Adipocyte (in vitro differentiated cells): ENCODE measurements at regions not wholly inside any gene's neighbourhood (a gene's known extent, or its start where the extent isn't known, plus 50 kb on each side); places are given as distances from the start of the nearest gene placed in this dataset.

Experiments
- DNase-seq: peaks from one replicate; pipeline ENCODE4 v3.0.0-alpha.2; 2015; ENCODE audit warnings: low read depth
- H3K27me3 ChIP-seq: replicated peaks from 2 replicates; pipeline ENCODE4 v1.7.0; 2013; ENCODE audit warnings: mild to moderate bottlenecking, low read length, moderate library complexity; ENCODE audit not compliant: control insufficient read depth, insufficient read depth
- H3K36me3 ChIP-seq: 2 replicates; pipeline ENCODE4 v1.7.0; 2013; ENCODE audit warnings: low read length, mild to moderate bottlenecking, moderate library complexity; ENCODE audit not compliant: control insufficient read depth, insufficient read depth, severe bottlenecking
- H3K4me1 ChIP-seq: 2 replicates; pipeline ENCODE4 v1.7.0; 2013; ENCODE audit warnings: mild to moderate bottlenecking, low read length, moderate library complexity; ENCODE audit not compliant: control insufficient read depth, insufficient read depth
- H3K4me3 ChIP-seq: 2 replicates; pipeline ENCODE4 v1.7.0; 2013; ENCODE audit warnings: mild to moderate bottlenecking, low read length, moderate library complexity
- H3K9ac ChIP-seq: 2 replicates; pipeline ENCODE4 v1.7.0; 2013; ENCODE audit warnings: mild to moderate bottlenecking, low read length, moderate library complexity
- H3K9me3 ChIP-seq: 2 replicates; pipeline ENCODE4 v1.7.0; 2013; ENCODE audit warnings: mild to moderate bottlenecking, low read length, moderate library complexity; ENCODE audit not compliant: control insufficient read depth

DNA sequence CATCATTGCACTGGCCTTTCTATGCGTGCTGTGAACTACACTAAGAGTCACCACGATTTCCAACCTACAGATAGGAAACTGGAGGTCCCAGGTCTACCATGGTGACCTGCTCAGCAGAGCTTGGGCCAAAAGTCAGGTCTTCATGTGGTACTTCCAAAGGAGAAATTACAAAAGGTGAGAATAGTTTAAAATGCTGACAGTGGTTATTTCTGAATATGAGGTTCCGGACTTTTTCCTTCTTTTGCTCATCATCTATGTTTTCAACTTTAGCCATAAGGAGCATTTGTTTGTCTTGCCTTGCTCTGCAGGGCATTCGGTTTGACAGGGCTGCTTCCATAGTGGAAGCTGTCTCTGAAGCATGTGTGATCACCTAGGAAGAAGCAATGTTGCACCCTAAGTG lies 282.1 kb upstream of the IRX1 start:
- Histone ChIP-seq H3K27me3 (peaks cover 8% of the 10 kb centered on the region), H3K36me3 (no peaks in the 10 kb centered on the region), H3K9ac (no peak overlapping the region), H3K9me3 (peaks cover 11% of the 10 kb centered on the region), H3K4me1 (peaks cover 3% of the 10 kb centered on the region), H3K4me3 (no peak overlapping the region)
- no peak for DNase-seq

DNA sequence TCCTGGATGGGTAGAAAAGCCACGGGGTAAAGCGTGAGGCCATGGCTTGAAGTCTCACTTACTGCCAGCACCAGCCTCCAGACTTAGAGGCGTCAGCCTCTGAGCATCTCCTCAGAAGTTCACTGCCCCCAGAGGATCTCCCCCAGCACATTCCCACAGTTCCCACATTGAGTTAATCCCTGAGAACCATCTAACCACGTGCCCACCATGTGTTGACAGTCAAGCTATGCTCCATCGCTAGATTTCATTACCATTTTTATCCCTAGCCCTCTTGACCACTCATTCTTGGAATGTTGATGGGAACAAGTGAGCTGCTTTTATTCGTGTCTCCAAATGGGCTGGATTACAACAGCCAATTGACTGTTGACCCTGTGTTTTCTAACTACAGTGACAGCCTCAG lies 283.3 kb upstream of the IRX1 start:
- no peaks in the 10 kb centered on the region for H3K36me3 ChIP-seq
- peaks cover under 1% of the 10 kb centered on the region for H3K4me1 ChIP-seq
- peaks cover 8% of the 10 kb centered on the region for H3K27me3 ChIP-seq
- H3K9me3 ChIP-seq, result peaks cover 11% of the 10 kb centered on the region
- no peak overlapping the region for H3K4me3 ChIP-seq
- DNase-seq, result no peak
- H3K9ac ChIP-seq, result no peak overlapping the region

DNA sequence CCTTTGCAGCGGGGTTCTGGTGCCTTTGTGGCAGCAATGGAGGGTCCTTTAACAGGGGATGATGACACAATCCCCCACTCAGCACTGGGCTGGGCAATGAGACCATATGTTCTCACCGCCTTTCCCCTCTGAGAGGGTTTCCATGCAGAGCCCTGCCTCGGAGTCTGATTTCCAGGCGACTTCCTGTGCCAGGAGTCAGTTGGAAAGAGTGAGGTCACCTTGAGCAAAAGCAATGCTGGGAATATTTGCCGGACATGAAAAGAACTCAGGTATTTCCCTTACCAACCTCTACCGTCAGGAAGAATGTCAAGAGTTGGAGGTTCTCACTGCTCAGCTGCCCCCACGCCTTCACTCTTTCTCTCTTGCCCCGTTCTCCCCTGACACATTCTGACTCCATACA lies 284.2 kb upstream of the IRX1 start:
- Histone ChIP-seq H3K36me3 (no peaks in the 10 kb centered on the region), H3K9ac (no peak overlapping the region)

DNA sequence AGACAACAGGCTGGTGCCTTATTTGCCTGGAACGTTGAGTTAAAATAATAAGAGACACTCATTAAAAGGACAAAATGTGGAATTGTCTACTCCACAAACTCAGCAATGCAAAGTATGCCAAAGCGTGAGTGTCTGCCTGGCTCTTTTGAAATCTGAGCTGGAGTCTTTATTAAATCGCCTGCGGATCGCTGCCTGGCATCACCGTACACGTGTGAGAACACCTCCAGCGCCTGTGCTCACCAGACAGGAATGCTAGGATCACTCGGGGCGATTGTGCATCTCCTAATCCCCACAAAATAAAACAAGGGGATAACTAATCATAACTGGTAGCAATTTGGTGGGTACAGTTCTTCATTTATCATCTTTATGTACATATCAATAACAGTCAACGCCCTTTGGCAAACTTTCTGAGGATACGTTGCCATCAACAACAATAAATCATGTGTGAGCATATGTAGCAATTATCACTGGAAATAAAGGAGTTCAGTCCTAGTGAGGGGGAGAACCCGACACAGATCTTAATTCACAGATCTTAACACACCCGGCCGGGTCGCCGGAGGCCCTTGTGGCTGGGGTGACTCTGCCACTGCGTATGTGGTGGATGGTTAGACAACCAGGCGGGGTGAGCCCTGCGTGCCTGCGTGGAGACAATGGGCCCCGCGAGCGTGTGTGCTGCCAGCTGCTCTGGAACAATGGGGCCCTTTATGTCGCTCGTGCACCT lies 284.9 kb upstream of the IRX1 start:
- DNase-seq, result no peak
- H3K9ac ChIP-seq, result no peak overlapping the region

More for the DNA sequence above, 284.2 kb upstream of the IRX1 start:
- Histone ChIP-seq H3K9me3 (peaks cover 11% of the 10 kb centered on the region), H3K4me1 (no peaks in the 10 kb centered on the region), H3K27me3 (peaks cover 8% of the 10 kb centered on the region), H3K4me3 (no peak overlapping the region)
- DNase-seq, result no peak

DNA sequence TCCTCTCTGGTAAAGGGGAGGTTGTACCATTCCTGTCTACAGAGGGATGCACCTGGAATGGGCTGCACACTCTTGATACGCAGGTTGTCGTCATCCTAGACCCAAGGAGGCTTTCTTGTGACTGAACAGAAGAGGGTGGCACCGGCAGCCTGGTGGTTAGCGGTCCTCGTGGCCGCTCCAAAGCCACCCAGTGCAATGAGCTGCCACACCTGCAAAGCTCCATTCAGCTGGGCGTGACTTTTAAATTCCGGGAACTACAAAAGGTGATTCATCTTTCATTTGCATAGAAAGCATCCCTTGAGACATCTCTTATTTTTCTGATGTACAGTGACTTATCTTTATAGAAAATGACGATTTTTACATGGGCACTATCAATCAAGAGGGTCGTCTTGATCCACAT lies 286.1 kb upstream of the IRX1 start:
- H3K27me3 ChIP-seq, result peaks cover 5% of the 10 kb centered on the region
- no peak overlapping the region for H3K4me3 ChIP-seq
- no peak overlapping the region for H3K9ac ChIP-seq
- H3K36me3 ChIP-seq, result no peaks in the 10 kb centered on the region
- H3K4me1 ChIP-seq, result no peaks in the 10 kb centered on the region
- peaks cover 11% of the 10 kb centered on the region for H3K9me3 ChIP-seq
- DNase-seq, result no peak

More for the DNA sequence above, 284.9 kb upstream of the IRX1 start:
- Histone ChIP-seq H3K27me3 (peaks cover 8% of the 10 kb centered on the region), H3K36me3 (no peaks in the 10 kb centered on the region), H3K4me3 (no peak overlapping the region), H3K4me1 (no peaks in the 10 kb centered on the region), H3K9me3 (peaks cover 11% of the 10 kb centered on the region)

DNA sequence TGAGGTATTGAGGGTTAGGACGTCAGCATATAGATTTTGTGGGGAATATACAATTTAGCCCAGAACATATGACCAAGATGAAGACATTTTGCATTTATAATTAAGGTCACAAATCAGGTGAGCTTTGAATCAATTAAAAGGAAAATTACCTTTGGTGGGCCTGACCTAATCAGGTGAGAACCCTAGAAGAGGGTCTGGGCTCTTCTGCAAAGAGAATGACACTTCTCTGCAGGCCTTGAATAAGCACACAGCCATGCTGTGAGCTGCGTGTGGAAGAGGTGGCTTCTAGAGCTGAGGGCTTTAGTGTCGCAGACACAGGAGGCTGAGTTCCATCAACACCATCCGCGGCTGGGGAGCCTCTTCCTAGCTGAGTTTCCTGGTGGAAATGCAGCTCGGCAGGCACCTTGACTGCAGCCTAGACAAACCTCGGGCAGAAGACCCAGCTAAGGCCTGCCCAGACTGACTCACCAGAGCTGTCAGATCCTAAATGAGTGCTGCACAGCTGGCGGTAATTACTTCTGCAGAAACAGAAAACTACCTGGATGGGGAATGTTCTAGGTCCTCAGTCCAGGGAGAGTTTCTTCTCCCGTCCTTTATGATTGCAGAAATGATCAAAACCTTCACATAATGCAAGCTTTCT lies 287.5 kb upstream of the IRX1 start:
- DNase-seq, result no peak
- no peaks in the 10 kb centered on the region for H3K36me3 ChIP-seq
- H3K27me3 ChIP-seq, result no peaks in the 10 kb centered on the region
- peaks cover 7% of the 10 kb centered on the region for H3K4me1 ChIP-seq
- H3K4me3 ChIP-seq, result no peak overlapping the region
- H3K9me3 ChIP-seq, result peaks cover 11% of the 10 kb centered on the region
- no peak overlapping the region for H3K9ac ChIP-seq

DNA sequence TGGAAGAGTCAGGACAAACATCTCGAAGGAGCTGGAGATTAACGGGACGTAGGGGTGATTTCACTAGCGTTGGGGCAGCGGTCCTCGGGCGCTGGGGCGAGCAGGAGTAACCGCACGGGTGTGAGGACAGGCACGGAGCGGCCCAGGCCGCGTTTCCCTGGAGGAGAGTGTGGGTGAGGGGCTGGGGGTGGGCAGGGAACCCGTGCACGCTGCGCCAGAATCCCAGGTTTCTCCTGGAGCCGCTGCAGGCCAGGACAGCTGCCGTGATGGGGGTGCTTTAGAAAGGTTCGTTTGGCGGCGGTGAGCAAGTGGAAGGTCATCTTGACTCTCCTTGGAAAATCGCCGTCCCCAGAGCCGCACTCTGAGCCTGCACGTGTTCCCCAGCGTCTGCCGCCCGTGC lies 290.2 kb upstream of the IRX1 start:
- H3K27me3 ChIP-seq, result no peaks in the 10 kb centered on the region
- no peaks in the 10 kb centered on the region for H3K9me3 ChIP-seq
- no peak overlapping the region for H3K4me3 ChIP-seq

DNA sequence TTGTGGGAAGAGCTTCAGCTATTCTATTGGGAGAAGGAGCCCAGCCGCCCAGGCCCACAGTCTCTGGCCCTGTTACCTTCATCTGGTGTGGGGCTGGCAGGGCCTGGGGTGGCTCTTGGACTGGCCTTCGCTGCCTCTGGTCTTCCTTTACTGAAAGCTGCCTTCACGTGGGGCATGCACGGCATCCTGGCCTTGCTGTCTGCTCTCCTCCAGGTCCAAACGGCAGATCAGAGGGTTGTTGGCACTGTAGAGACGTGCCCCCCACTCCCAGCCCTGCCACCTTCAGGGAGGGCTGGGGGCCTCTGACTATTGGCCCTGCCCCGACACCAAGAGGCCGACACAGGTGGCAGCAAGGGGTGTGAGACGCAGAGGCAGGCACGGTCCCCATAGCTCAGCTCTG lies 291.3 kb upstream of the IRX1 start:
- DNase-seq, result no peak
- no peaks in the 10 kb centered on the region for H3K9me3 ChIP-seq
- H3K36me3 ChIP-seq, result no peaks in the 10 kb centered on the region
- H3K4me3 ChIP-seq, result no peak overlapping the region
- H3K9ac ChIP-seq, result no peak overlapping the region
- no peaks in the 10 kb centered on the region for H3K27me3 ChIP-seq
- H3K4me1 ChIP-seq, result peaks cover 7% of the 10 kb centered on the region

More for the DNA sequence above, 290.2 kb upstream of the IRX1 start:
- H3K9ac ChIP-seq, result no peak overlapping the region
- H3K4me1 ChIP-seq, result peaks cover 7% of the 10 kb centered on the region
- H3K36me3 ChIP-seq, result no peaks in the 10 kb centered on the region
- DNase-seq, result no peak

DNA sequence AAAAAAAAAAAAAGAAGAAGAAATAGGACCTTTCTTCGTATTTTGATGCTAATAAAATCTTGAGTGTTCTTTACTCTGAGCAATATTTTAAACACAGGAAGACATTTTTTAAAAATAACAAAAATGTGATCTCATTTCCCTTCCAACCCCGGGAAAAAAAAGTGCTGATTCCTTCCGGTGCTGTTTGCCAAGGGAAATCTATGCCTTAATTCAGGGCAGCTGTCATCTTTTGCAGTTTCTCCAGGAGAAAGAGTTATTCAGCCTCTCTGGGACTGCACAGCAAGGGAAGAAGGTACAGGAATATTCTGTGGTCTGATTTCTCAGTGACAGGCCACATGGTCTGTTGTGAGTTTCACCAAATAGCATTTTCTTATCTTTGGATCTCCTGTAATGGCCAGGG lies 291.9 kb upstream of the IRX1 start:
- no peak overlapping the region for H3K9ac ChIP-seq
- H3K4me1 ChIP-seq, result peaks cover 7% of the 10 kb centered on the region
- no peaks in the 10 kb centered on the region for H3K36me3 ChIP-seq
- no peak overlapping the region for H3K4me3 ChIP-seq
- no peaks in the 10 kb centered on the region for H3K9me3 ChIP-seq
- DNase-seq, result no peak
- H3K27me3 ChIP-seq, result no peaks in the 10 kb centered on the region

DNA sequence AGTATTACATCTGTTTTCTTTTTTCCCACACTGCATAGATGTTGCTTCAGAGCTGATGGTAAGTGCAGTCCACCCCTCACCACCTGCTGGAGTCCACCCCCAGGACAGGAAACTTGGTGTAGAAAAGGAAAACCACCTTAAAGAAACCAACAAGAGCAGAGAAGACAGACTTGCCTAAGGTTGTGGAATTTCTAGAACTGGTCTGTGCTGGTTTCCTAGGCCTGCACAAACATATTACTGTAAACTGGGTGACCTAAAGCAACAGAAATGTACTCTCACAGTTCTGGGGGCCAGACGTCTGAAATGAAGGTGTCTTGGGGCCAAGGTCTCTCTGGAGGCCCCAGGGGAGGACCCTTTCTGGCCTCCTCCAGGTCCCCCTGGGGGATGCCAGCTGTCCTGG lies 293.4 kb upstream of the IRX1 start:
- Histone ChIP-seq H3K36me3 (no peaks in the 10 kb centered on the region), H3K4me3 (no peak overlapping the region), H3K9ac (no peak overlapping the region), H3K9me3 (no peaks in the 10 kb centered on the region), H3K27me3 (no peaks in the 10 kb centered on the region), H3K4me1 (peaks cover 7% of the 10 kb centered on the region)
- no peak for DNase-seq

DNA sequence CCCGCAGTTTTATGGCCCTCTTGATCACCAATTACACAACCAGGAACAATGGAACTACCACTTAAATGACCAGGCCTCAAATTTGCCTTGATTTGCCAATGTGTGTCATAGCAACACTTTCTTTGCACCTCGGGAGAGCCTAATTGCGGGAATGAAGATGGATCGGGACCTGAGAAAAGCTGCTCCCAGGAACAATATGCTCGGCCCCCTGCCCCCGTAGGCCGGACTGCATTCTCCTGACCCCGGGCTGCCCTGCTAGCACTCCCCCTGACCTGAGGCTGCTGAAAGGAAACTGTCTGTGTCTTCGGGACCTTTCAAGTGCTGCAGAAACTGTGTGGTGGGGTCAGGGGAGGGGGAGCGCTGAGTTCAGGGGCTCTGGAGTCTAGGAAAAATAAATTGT lies 294.3 kb upstream of the IRX1 start:
- no peaks in the 10 kb centered on the region for H3K27me3 ChIP-seq
- H3K36me3 ChIP-seq, result no peaks in the 10 kb centered on the region
- no peak overlapping the region for H3K9ac ChIP-seq
- H3K9me3 ChIP-seq, result no peaks in the 10 kb centered on the region
- no peak overlapping the region for H3K4me3 ChIP-seq
- peaks cover 7% of the 10 kb centered on the region for H3K4me1 ChIP-seq
- DNase-seq, result no peak
